NB4 (cell line): ENCODE measurements at regions not wholly inside any gene's neighbourhood (a gene's known extent, or its start where the extent isn't known, plus 50 kb on each side); places are given as distances from the start of the nearest gene placed in this dataset.

Experiments
- CTCF ChIP-seq: IDR thresholded peaks from one replicate; pipeline ENCODE4 v1.5.1; 2012; ENCODE audit warnings: low read depth, low read length
- MAX ChIP-seq: IDR thresholded peaks from 2 replicates; pipeline ENCODE4 v1.6.1; 2011; ENCODE audit warnings: low read depth, low read length
- MYC ChIP-seq: IDR thresholded peaks from 2 replicates; pipeline ENCODE4 v1.6.1; 2011; ENCODE audit warnings: low read depth, low read length
- POLR2A ChIP-seq: IDR thresholded peaks from 2 replicates; pipeline ENCODE4 v1.6.1; 2011; ENCODE audit warnings: mild to moderate bottlenecking; ENCODE audit not compliant: insufficient read length; ENCODE audit errors: extremely low read depth

- no peak for TF ChIP-seq CTCF
- TF ChIP-seq MAX = no peak
- TF ChIP-seq POLR2A = no peak
- TF ChIP-seq MYC = no peak
Observed at GRCh38 chr9:82637368-82637767, 425.6 kb downstream of the RASEF start.
